ENCODE measurements at regions not wholly inside any gene's neighbourhood (a gene's known extent, or its start where the extent isn't known, plus 50 kb on each side); places are given as distances from the start of the nearest gene placed in this dataset.

DNA sequence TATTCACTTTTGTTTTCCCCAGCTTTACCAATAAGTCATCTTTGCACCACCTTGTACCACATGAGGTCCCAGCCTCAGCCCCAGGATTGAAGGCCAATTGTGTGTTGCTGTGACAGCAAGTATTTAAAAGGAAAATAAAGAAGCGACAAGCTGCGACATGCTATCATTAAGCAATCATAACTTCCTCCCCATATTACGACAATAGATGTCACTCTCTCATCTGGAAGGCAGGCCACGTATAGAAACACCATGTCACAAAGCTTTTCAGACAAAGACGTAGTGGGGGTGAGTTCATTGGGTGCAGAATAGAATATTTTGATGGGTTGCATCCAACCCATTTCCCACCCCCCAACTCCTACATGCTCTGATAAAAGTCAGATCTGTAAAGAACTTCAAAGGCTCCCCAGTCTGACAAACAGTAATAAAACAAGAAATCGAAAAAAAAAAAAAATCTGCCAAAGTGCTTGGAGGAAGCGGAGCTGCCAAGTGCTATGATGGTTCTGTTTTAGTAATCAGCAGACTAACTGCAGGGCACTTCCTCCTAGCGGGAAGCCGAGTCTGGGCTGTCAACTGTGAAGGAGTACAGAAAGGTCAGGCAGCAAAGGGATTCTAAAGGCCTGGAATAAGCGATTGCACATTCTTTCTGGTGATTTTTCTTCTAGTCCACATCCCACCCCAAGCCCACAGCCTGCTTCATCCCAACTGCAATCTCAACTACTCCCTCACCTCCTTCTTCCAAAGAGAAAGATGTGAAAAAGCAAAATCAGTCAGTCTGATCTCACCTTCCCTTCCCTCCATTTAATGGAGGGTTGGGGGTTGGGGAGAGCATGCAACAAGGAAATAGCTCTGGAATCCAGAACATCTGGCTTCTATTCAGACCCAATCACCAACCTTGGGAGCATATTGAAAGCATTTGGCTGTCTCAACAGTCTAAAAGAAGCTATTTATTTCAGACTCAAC is 131.4 kb upstream of the UBASH3B start:
- DNase-seq (ENCODE audit: low read depth): no peak
- H3K4me3 ChIP-seq (ENCODE audit: low read depth, low read length): no peak overlapping the region
- TF ChIP-seq, protein P1, sequence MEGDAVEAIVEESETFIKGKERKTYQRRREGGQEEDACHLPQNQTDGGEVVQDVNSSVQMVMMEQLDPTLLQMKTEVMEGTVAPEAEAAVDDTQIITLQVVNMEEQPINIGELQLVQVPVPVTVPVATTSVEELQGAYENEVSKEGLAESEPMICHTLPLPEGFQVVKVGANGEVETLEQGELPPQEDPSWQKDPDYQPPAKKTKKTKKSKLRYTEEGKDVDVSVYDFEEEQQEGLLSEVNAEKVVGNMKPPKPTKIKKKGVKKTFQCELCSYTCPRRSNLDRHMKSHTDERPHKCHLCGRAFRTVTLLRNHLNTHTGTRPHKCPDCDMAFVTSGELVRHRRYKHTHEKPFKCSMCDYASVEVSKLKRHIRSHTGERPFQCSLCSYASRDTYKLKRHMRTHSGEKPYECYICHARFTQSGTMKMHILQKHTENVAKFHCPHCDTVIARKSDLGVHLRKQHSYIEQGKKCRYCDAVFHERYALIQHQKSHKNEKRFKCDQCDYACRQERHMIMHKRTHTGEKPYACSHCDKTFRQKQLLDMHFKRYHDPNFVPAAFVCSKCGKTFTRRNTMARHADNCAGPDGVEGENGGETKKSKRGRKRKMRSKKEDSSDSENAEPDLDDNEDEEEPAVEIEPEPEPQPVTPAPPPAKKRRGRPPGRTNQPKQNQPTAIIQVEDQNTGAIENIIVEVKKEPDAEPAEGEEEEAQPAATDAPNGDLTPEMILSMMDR (IDR thresholded peaks at IDR 0.05; ENCODE audit: control insufficient read depth, extremely low read depth, insufficient read depth): no peak

DNA sequence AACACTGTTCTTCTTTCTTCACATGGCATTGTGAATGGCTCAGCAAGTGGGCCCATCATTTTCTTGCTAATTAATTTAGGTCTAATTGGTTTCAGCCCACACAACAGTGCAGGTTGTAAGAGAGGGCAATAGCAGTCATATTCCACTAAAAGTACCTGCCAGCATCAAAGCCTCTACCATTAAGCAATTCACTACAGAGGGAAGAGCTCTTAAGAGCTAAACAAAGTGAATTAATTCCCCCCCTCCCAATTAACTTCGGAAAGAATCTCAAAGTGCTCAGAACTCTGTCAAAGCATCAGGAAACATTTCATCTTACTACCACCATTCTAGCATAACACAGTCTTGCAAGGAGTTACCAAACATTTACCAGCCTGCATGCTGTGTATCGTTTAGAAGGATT is 133.9 kb upstream of the UBASH3B start:
- TF ChIP-seq, protein P1 (IDR thresholded peaks at IDR 0.05; ENCODE audit: control insufficient read depth, extremely low read depth, insufficient read depth): no peak
- H3K4me3 ChIP-seq (ENCODE audit: low read depth, low read length): no peak overlapping the region
- no peak for DNase-seq (ENCODE audit: low read depth)

DNA sequence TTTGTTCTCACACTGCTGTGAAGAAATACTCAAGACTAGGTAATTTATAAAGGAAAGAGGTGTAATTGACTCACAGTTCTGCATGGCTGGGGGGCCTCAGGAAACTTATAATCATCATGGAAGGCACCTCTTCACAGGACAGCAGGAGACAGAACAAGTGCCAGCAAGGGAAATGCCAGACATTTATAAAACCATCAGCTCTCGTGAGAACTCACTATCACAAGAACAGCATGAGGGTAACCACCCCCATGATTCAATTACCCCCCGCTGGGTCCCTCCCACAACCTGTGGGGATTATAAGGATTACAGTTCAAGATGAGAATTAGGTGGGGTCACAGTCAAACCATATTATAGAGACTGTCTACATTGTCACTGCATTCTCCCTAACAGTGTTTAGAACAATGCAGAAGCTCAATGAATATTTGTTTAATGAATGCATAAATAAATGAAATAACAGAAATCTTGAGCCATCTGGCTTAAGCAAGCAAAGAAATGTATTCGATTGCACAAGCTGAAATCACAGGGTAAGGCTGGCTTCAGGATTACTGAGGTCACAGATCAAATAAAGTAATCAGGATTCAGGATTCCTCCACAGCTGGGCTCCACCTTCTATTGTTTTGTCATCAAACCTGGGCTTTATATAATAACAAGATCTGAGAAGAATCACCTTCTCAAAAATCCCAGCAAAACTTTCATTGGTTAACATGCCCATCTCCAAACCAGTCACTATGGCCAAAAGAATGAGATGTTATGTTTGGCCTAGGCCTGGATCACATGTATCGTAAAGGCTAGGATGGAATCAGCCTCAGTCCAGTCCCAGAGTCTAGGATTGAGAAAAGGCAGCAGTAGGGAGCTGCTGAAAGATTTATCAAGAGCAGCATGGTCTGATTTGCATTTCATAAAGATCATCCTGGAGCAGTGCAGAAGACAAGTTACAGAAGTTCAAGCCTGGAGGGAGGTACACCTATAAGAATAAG is 137.8 kb upstream of the UBASH3B start:
- H3K4me3 ChIP-seq (ENCODE audit: low read depth, low read length): no peak overlapping the region
- DNase-seq (ENCODE audit: low read depth): no peak
- TF ChIP-seq, protein P1 (IDR thresholded peaks at IDR 0.05; ENCODE audit: control insufficient read depth, extremely low read depth, insufficient read depth): no peak

DNA sequence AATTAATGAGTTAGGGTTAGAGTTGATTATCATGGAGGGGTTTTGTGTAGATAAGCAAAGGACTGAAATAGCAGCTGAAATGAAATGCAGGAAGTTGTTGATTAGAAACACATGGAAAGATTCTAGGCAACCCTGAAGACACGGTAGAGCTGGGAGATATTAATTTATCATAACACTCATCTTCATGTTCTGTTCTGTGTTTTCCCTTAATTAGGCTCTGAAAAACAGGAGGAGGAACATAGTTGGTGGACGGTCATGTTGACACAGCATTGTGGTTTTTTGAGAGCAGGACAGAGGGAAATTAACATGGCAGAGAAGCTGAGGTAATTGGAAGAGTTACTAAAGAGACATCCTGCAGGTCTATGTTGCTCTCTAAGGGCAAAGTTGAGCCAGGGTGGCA is 138.8 kb upstream of the UBASH3B start:
- DNase-seq (ENCODE audit: low read depth): no peak
- no peak overlapping the region for H3K4me3 ChIP-seq (ENCODE audit: low read depth, low read length)
- TF ChIP-seq, protein P1 (IDR thresholded peaks at IDR 0.05; ENCODE audit: control insufficient read depth, extremely low read depth, insufficient read depth): no peak

DNA sequence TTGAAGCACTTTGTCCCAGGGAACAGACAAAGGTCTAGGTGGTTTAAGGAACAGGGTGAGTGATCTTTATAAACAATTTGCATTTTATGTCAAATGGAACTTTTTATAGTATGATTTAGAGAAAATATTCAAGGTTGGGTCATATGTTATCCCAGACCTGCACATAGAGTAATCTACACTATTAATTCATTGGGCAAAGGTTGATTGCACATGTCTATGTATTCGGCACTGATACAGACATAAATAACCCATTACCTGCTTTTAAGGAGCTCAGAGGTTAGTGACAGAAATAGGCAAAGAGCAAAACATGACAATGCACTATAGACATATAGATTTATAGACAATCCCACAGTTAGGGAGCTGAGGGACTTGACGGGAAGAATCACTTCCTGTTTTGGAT is 141.5 kb upstream of the UBASH3B start:
- H3K4me3 ChIP-seq (ENCODE audit: low read depth, low read length): no peak overlapping the region
- no peak for DNase-seq (ENCODE audit: low read depth)
- TF ChIP-seq, protein P1 (IDR thresholded peaks at IDR 0.05; ENCODE audit: control insufficient read depth, extremely low read depth, insufficient read depth): no peak

DNA sequence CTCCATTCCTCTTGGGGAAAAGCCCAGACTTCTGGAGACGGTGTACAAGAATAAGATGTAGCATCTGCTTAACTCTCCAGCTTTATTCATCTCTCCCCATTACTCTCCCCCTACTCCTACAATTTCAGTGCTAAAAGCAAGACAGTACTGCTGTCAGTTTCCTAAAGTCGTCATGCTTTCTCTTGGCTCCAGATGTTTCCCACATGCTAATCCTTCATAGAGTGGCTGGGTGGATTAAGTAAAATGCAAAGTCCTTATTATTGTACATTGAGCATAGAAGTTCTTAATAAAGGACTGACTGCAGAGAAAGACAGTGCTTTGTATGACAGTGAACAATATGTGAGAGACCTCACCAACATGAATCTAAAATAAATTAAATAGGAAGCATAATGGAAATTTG is 142.2 kb upstream of the UBASH3B start:
- no peak for DNase-seq (ENCODE audit: low read depth)
- TF ChIP-seq, protein P1 (IDR thresholded peaks at IDR 0.05; ENCODE audit: control insufficient read depth, extremely low read depth, insufficient read depth): no peak
- no peak overlapping the region for H3K4me3 ChIP-seq (ENCODE audit: low read depth, low read length)
